ENCODE measurements at regions not wholly inside any gene's neighbourhood (a gene's known extent, or its start where the extent isn't known, plus 50 kb on each side); places are given as distances from the start of the nearest gene placed in this dataset.
A peak's percentile ranks its signal among the peaks of the same experiment; 100 is the strongest.

GRCh38 chr1:95370691-95371562 is 136.9 kb downstream of the RWDD3 start:
- DNase-seq, result peak in 1 of 3 experiments; percentile 17

- DNase-seq, result peak in 2 of 3 experiments; percentile 66 to 92
Observed at GRCh38 chr1:95371666-95372282, 137.8 kb downstream of the RWDD3 start.

- peak in 2 of 3 experiments; percentile 5 to 56 for DNase-seq
Observed at GRCh38 chr1:95375174-95375573, 141.2 kb downstream of the RWDD3 start.

GRCh38 chr1:95380909-95381308 is 146.9 kb downstream of the RWDD3 start:
- peak in 1 of 3 experiments; percentile 15 for DNase-seq

- DNase-seq, result peak in 2 of 3 experiments; percentile 7 to 13
Observed at GRCh38 chr1:95382000-95382786, 148.2 kb downstream of the RWDD3 start.

GRCh38 chr1:95383111-95383510 is 149.1 kb downstream of the RWDD3 start:
- no peak for DNase-seq

GRCh38 chr1:95384567-95384966 is 150.6 kb downstream of the RWDD3 start:
- no peak for DNase-seq

- no peak for DNase-seq
Observed at GRCh38 chr1:95386371-95386770, 152.4 kb downstream of the RWDD3 start.

- peak in 1 of 3 experiments; percentile 7 for DNase-seq
Observed at GRCh38 chr1:95386915-95387314, 152.9 kb downstream of the RWDD3 start.

GRCh38 chr1:95388031-95388430 is 154.0 kb downstream of the RWDD3 start:
- DNase-seq, result peak; percentile 68 to 97 (median 83)

GRCh38 chr1:95393434-95393833 is 159.4 kb downstream of the RWDD3 start:
- DNase-seq, result no peak

GRCh38 chr1:95396557-95396956 is 162.5 kb downstream of the RWDD3 start:
- no peak for DNase-seq

GRCh38 chr1:95402780-95403179 is 168.8 kb downstream of the RWDD3 start:
- no peak for DNase-seq

GRCh38 chr1:95406279-95406678 is 172.3 kb downstream of the RWDD3 start:
- DNase-seq, result no peak

- no peak for DNase-seq
Observed at GRCh38 chr1:95407131-95407885, 173.3 kb downstream of the RWDD3 start.

- no peak for DNase-seq
Observed at GRCh38 chr1:95407886-95408291, 173.9 kb downstream of the RWDD3 start.

- DNase-seq, result peak in 2 of 3 experiments; percentile 13 to 75
Observed at GRCh38 chr1:95408507-95409136, 174.6 kb downstream of the RWDD3 start.

- DNase-seq, result no peak
Observed at GRCh38 chr1:95409276-95409675, 175.3 kb downstream of the RWDD3 start.

GRCh38 chr1:95409901-95410300 is 175.9 kb downstream of the RWDD3 start:
- no peak for DNase-seq

- no peak for DNase-seq
Observed at GRCh38 chr1:95415146-95415545, 181.1 kb downstream of the RWDD3 start.

- no peak for DNase-seq
Observed at GRCh38 chr1:95426772-95427171, 192.8 kb downstream of the RWDD3 start.

- DNase-seq, result no peak
Observed at GRCh38 chr1:95427525-95427924, 193.5 kb downstream of the RWDD3 start.
